Epithelial cell of esophagus (primary cell): ENCODE measurements at regions not wholly inside any gene's neighbourhood (a gene's known extent, or its start where the extent isn't known, plus 50 kb on each side); places are given as distances from the start of the nearest gene placed in this dataset.
A peak's percentile ranks its signal among the peaks of the same experiment; 100 is the strongest.

Source experiments
- DNase-seq: peaks from one replicate; pipeline ENCODE4 v3.0.0; 2010; ENCODE audit warnings: low read depth
- H3K4me3 ChIP-seq: 2 replicates; pipeline ENCODE4 v1.5.1; 2011; ENCODE audit warnings: mild to moderate bottlenecking, low read length, control low read depth
- CTCF ChIP-seq: IDR thresholded peaks from 2 replicates; pipeline ENCODE4 v1.5.1; 2011; ENCODE audit warnings: low read depth, mild to moderate bottlenecking, low read length, control low read depth, inconsistent platforms; ENCODE audit not compliant: insufficient read depth; ENCODE audit errors: missing control alignments

- H3K4me3 ChIP-seq, result no peak overlapping the region
- no peak for DNase-seq
- no peak for TF ChIP-seq CTCF
Measured at GRCh38 chr3:72462595-72463011, 385.6 kb downstream of the SHQ1 start.

- no peak for DNase-seq
- no peak overlapping the region for H3K4me3 ChIP-seq
- TF ChIP-seq CTCF, result no peak
Measured at GRCh38 chr3:72461787-72462186, 386.5 kb downstream of the SHQ1 start.

GRCh38 chr3:72460205-72461174, 387.8 kb downstream of the SHQ1 start:
- DNase-seq, result no peak
- TF ChIP-seq CTCF, result no peak
- no peak overlapping the region for H3K4me3 ChIP-seq

- no peak overlapping the region for H3K4me3 ChIP-seq
- no peak for DNase-seq
- no peak for TF ChIP-seq CTCF
Measured at GRCh38 chr3:72459588-72459987, 388.7 kb downstream of the SHQ1 start.

- peak; percentile 85 for DNase-seq
- TF ChIP-seq CTCF, result no peak
- H3K4me3 ChIP-seq, result no peak overlapping the region
Measured at GRCh38 chr3:72458375-72458774, 389.9 kb downstream of the SHQ1 start.

GRCh38 chr3:72454441-72454840, 393.8 kb downstream of the SHQ1 start:
- no peak for DNase-seq

More at GRCh38 chr3:72454441-72454840, 393.8 kb downstream of the SHQ1 start:
- H3K4me3 ChIP-seq, result no peak overlapping the region
- no peak for TF ChIP-seq CTCF
